PC-3 (cell line): ENCODE measurements at regions not wholly inside any gene's neighbourhood (a gene's known extent, or its start where the extent isn't known, plus 50 kb on each side); places are given as distances from the start of the nearest gene placed in this dataset.
"Not testable (repeated sequence)": the region's sequence is repeated elsewhere in the genome, so short reads cannot be mapped to it uniquely, and the experiment has no call there.

Experiments used
- ATAC-seq: fragments of 200-7000 bp; cut with Tn5 transposase; 2 replicates; pipeline ENCODE4 v1.9.1; 2020; ENCODE audit warnings: mild to moderate bottlenecking, moderate library complexity
- BruUV-seq: library from RNA; stranded (reverse); fragments of 400-500 nt; replicated peaks from 2 replicates; lab custom pipeline; 2021; lab: Mats Ljungman, UMichigan
- CTCF ChIA-PET: fragments of 300-600 bp; sonication (Branson Sonifier 250); formaldehyde crosslinking; loops from one replicate; lab custom pipeline; 2022; ENCODE audit warnings: antibody characterized with exemption; lab: Charles Lee
- POLR2A ChIA-PET: fragments of 300-600 bp; sonication (Branson Sonifier 250); formaldehyde crosslinking; loops from one replicate; lab custom pipeline; 2022; ENCODE audit warnings: antibody characterized with exemption; ENCODE audit not compliant: unreplicated experiment; lab: Charles Lee
- DNase-seq: peaks from one replicate; pipeline ENCODE4 v3.0.0-alpha.2; 2015
- H2AFZ ChIP-seq: fragments of 300-600 bp; sonication (generic); 2 replicates; pipeline ENCODE4 v1.6.0; 2016; ENCODE audit warnings: antibody characterized with exemption, low read length
- H3F3A ChIP-seq: fragments of 300-600 bp; sonication (generic); one replicate; pipeline ENCODE4 v1.6.0; 2017; ENCODE audit warnings: antibody characterized with exemption, low read length, control low read depth, mild to moderate bottlenecking; ENCODE audit not compliant: unreplicated experiment
- H3K27ac ChIP-seq: fragments of 300-600 bp; sonication (generic); 2 replicates; pipeline ENCODE4 v1.5.1; 2016; ENCODE audit warnings: mild to moderate bottlenecking, low read length
- H3K27me3 ChIP-seq: fragments of 300-600 bp; sonication (generic); 2 replicates; pipeline ENCODE4 v1.6.1; 2016; ENCODE audit warnings: low read length, mixed read lengths
- H3K36me3 ChIP-seq: fragments of 300-600 bp; sonication (generic); 2 replicates; pipeline ENCODE4 v1.6.1; 2016; ENCODE audit warnings: low read depth, mixed run types, low read length, mixed read lengths
- H3K4me1 ChIP-seq: fragments of 300-600 bp; sonication (generic); 2 replicates; pipeline ENCODE4 v1.5.1; 2016; ENCODE audit warnings: low read length; ENCODE audit not compliant: insufficient read depth
- H3K4me2 ChIP-seq: fragments of 300-600 bp; sonication (generic); 2 replicates; pipeline ENCODE4 v1.6.0; 2016; ENCODE audit warnings: low read length
- H3K4me3 ChIP-seq: fragments of 300-600 bp; sonication (generic); 2 replicates; pipeline ENCODE4 v1.5.1; 2016; ENCODE audit warnings: mild to moderate bottlenecking, low read length, mixed read lengths
- H3K79me2 ChIP-seq: fragments of 300-600 bp; sonication (generic); 2 replicates; pipeline ENCODE4 v1.6.1; 2017; ENCODE audit warnings: low read length, mixed read lengths
- H3K9ac ChIP-seq: fragments of 300-600 bp; sonication (generic); 2 replicates; pipeline ENCODE4 v1.6.0; 2016; ENCODE audit warnings: mild to moderate bottlenecking, low read length
- H3K9me2 ChIP-seq: fragments of 300-600 bp; sonication (generic); replicated peaks from 2 replicates; pipeline ENCODE4 v1.6.1; 2016; ENCODE audit warnings: mixed run types, low read length, mixed read lengths
- H3K9me3 ChIP-seq: fragments of 300-600 bp; sonication (generic); 2 replicates; pipeline ENCODE4 v1.6.1; 2016; ENCODE audit warnings: low read length, mixed read lengths
- H4K20me1 ChIP-seq: fragments of 300-600 bp; sonication (generic); 2 replicates; pipeline ENCODE4 v1.6.1; 2016; ENCODE audit warnings: low read length, mixed read lengths
- EZH2 ChIP-seq: fragments of 300-600 bp; sonication (generic); IDR thresholded peaks from one replicate; pipeline ENCODE4 v1.6.1; 2017; ENCODE audit warnings: antibody characterized with exemption, mild to moderate bottlenecking, low read length; ENCODE audit not compliant: unreplicated experiment
- EZH2phosphoT487 ChIP-seq: fragments of 300-600 bp; sonication (generic); IDR thresholded peaks from 2 replicates; pipeline ENCODE4 v1.6.1; 2018; ENCODE audit warnings: mild to moderate bottlenecking, antibody characterized with exemption, low read length, borderline replicate concordance
- intact Hi-C: fragments of 100-400 bp; cut with micrococcal nuclease; formaldehyde crosslinking; loops from 2 replicates; pipeline ENCODE4 v1.9.0; 2023
- TF ChIP-seq, protein P1 (sequence below): fragments of 300-600 bp; sonication (generic); conservative IDR thresholded peaks from 2 replicates; pipeline ENCODE4 v1.5.1; 2017; ENCODE audit warnings: antibody characterized with exemption, low read depth, mild to moderate bottlenecking, low read length

DNA sequence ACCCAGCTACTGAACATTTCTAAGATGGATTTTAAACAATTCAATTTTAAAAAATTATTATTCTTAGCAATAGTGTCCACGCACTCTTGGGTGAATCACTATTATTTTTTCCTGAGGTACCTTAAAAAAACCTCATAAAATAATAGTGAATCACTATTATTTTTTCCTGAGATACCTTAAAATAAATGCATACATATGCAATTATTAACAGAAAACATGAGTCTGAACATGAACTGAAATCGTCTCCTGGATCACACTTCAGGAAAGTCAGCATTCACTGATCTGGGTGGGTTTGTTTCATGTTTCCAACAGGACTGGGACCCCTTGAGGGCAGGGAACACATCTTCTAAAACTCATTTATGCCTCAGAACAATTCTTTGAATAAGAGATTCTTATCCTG, 63.1 kb upstream of the IFNLR1 start:
- Histone ChIP-seq H3K9me2 (no peaks in the 10 kb centered on the region), H3K79me2 (no peaks in the 10 kb centered on the region), H2AFZ (no peak overlapping the region), H3K9me3 (no peaks in the 10 kb centered on the region), H3K27me3 (no peaks in the 10 kb centered on the region), H3F3A (no peaks in the 10 kb centered on the region), H3K4me3 (no peak overlapping the region), H4K20me1 (no peaks in the 10 kb centered on the region), H3K4me2 (no peak overlapping the region), H3K27ac (no peak overlapping the region), H3K36me3 (no peaks in the 10 kb centered on the region), H3K4me1 (no peaks in the 10 kb centered on the region), H3K9ac (no peak overlapping the region)
- BruUV-seq: no TSS peak
- intact Hi-C loops: no loop called here
- no peak for TF ChIP-seq EZH2phosphoT487
- TF ChIP-seq, protein P1, sequence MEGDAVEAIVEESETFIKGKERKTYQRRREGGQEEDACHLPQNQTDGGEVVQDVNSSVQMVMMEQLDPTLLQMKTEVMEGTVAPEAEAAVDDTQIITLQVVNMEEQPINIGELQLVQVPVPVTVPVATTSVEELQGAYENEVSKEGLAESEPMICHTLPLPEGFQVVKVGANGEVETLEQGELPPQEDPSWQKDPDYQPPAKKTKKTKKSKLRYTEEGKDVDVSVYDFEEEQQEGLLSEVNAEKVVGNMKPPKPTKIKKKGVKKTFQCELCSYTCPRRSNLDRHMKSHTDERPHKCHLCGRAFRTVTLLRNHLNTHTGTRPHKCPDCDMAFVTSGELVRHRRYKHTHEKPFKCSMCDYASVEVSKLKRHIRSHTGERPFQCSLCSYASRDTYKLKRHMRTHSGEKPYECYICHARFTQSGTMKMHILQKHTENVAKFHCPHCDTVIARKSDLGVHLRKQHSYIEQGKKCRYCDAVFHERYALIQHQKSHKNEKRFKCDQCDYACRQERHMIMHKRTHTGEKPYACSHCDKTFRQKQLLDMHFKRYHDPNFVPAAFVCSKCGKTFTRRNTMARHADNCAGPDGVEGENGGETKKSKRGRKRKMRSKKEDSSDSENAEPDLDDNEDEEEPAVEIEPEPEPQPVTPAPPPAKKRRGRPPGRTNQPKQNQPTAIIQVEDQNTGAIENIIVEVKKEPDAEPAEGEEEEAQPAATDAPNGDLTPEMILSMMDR: no peak
- TF ChIP-seq EZH2: no peak
- ChIA-PET CTCF (no interaction called here), POLR2A (no interaction called here)
- DNase-seq: no peak
- no peak for ATAC-seq

DNA sequence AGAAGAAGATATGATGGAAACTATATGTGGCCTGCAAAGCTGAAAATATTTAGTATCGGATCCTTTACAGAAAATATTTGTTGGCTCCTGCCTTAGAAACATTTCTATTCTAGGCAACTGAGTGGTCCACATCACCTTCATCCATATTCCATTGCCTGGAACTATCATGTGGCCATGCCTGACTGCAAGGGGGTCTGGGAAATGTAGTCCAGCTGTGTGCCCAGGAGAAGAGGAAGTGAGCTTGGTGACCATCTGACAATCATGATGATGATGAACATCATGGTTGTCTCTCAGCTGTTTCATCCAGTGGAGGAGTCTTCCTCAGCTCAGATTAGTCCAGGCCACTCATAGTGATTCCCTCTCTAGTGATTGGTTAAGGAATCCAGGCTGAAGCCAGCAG, 61.8 kb upstream of the IFNLR1 start:
- no peaks in the 10 kb centered on the region for H3K36me3 ChIP-seq
- H4K20me1 ChIP-seq: no peaks in the 10 kb centered on the region
- intact Hi-C loops: no loop called here
- no peaks in the 10 kb centered on the region for H3F3A ChIP-seq
- no peaks in the 10 kb centered on the region for H3K9me2 ChIP-seq
- H3K4me3 ChIP-seq: no peak overlapping the region
- no peaks in the 10 kb centered on the region for H3K9me3 ChIP-seq
- H3K27ac ChIP-seq: no peak overlapping the region
- H3K4me1 ChIP-seq: no peaks in the 10 kb centered on the region
- no peak overlapping the region for H3K9ac ChIP-seq
- ATAC-seq (no peak), DNase-seq (no peak)
- H3K27me3 ChIP-seq: no peaks in the 10 kb centered on the region
- no peak overlapping the region for H3K4me2 ChIP-seq
- TF ChIP-seq, protein P1: no peak
- TF ChIP-seq EZH2phosphoT487: no peak
- TF ChIP-seq EZH2: no peak
- no TSS peak for BruUV-seq
- CTCF ChIA-PET: interaction anchor here (0.5 kb wide), 1 partner anchor 50 kb away, joined by 3 read pairs; no protein-coding TSS in a partner anchor
- H2AFZ ChIP-seq: no peak overlapping the region
- no peaks in the 10 kb centered on the region for H3K79me2 ChIP-seq
- POLR2A ChIA-PET: no interaction called here

DNA sequence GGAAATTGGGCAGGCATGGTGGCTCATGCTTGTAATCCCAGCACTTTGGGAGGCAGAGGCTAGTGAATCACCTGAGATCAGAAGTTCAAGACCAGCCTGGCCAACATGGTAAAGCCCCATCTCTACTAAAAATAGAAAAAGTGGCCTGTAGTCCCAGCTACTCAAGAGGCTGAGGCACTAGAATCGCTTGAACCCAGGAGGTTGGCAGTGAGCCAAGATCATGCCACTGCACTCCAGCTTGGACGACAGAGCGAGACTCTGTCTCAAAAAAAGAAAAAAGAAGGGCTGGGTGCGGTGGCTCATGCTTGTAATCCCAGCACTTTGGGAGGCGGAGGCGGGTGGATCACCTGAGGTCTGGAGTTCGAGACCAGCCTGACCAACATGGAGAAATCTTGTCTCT, 60.2 kb upstream of the IFNLR1 start:
- H3K4me2 ChIP-seq, H3K9me3 ChIP-seq, H3K27me3 ChIP-seq, H3K9me2 ChIP-seq, H3K79me2 ChIP-seq, DNase-seq, POLR2A ChIA-PET, ATAC-seq, H3K4me1 ChIP-seq, CTCF ChIA-PET, H3K9ac ChIP-seq, H3K27ac ChIP-seq, BruUV-seq, H4K20me1 ChIP-seq, H2AFZ ChIP-seq, H3F3A ChIP-seq, intact Hi-C loops, H3K36me3 ChIP-seq, H3K4me3 ChIP-seq: not testable (repeated sequence)
